DMS 273 (cell line): ENCODE measurements at regions not wholly inside any gene's neighbourhood (a gene's known extent, or its start where the extent isn't known, plus 50 kb on each side); places are given as distances from the start of the nearest gene placed in this dataset.
"Not testable (repeated sequence)": the region's sequence is repeated elsewhere in the genome, so short reads cannot be mapped to it uniquely, and the experiment has no call there.

Source experiments
- DNase-seq: peaks from one replicate; lab custom pipeline; 2025; ENCODE audit not compliant: unreplicated experiment; lab: John Stamatoyannopoulos, UW

- DNase-seq = no peak
Observed at GRCh38 chr2:59756150-59756549, 797.3 kb downstream of the BCL11A start.

- DNase-seq = no peak
Observed at GRCh38 chr2:59754011-59754735, 799.3 kb downstream of the BCL11A start.

GRCh38 chr2:59752512-59752911 is 800.9 kb downstream of the BCL11A start:
- no peak for DNase-seq

GRCh38 chr2:59752071-59752470 is 801.4 kb downstream of the BCL11A start:
- no peak for DNase-seq

- not testable (repeated sequence) for DNase-seq
Observed at GRCh38 chr2:59751214-59751613, 802.2 kb downstream of the BCL11A start.

- no peak for DNase-seq
Observed at GRCh38 chr2:59746291-59746690, 807.2 kb downstream of the BCL11A start.

GRCh38 chr2:59745085-59745484 is 808.4 kb downstream of the BCL11A start:
- DNase-seq = no peak

GRCh38 chr2:59744436-59744835 is 809.0 kb downstream of the BCL11A start:
- DNase-seq = no peak

GRCh38 chr2:59741840-59742239 is 811.6 kb downstream of the BCL11A start:
- DNase-seq = no peak

GRCh38 chr2:59739166-59739565 is 814.3 kb downstream of the BCL11A start:
- DNase-seq = no peak

GRCh38 chr2:59737299-59737698 is 816.2 kb downstream of the BCL11A start:
- DNase-seq = no peak

- DNase-seq = no peak
Observed at GRCh38 chr2:59734743-59735142, 818.7 kb downstream of the BCL11A start.

- no peak for DNase-seq
Observed at GRCh38 chr2:59733970-59734369, 819.5 kb downstream of the BCL11A start.

GRCh38 chr2:59733567-59733930 is 819.9 kb downstream of the BCL11A start:
- no peak for DNase-seq

- DNase-seq = no peak
Observed at GRCh38 chr2:59732871-59733566, 820.4 kb downstream of the BCL11A start.

GRCh38 chr2:59727121-59727590 is 826.3 kb downstream of the BCL11A start:
- DNase-seq = no peak

- no peak for DNase-seq
Observed at GRCh38 chr2:59726228-59727120, 827.0 kb downstream of the BCL11A start.

- DNase-seq = no peak
Observed at GRCh38 chr2:59724746-59725145, 828.7 kb downstream of the BCL11A start.

- no peak for DNase-seq
Observed at GRCh38 chr2:59720296-59720866, 833.1 kb downstream of the BCL11A start.

GRCh38 chr2:59713577-59713976 is 839.9 kb downstream of the BCL11A start:
- DNase-seq = no peak

GRCh38 chr2:59711121-59711520 is 842.3 kb downstream of the BCL11A start:
- no peak for DNase-seq
